Keratinocyte (primary cell): ENCODE measurements at regions not wholly inside any gene's neighbourhood (a gene's known extent, or its start where the extent isn't known, plus 50 kb on each side); places are given as distances from the start of the nearest gene placed in this dataset.

Source experiments
- DNase-seq: peaks from one replicate; pipeline ENCODE4 v3.0.0-alpha.2; 2011; ENCODE audit warnings: low read depth, missing footprints, low spot score
- FAIRE-seq: peaks from 2 replicates; lab custom pipeline; 2011; peaks lifted over from hg19 to GRCh38; lab: Jason Lieb, UNC
- H2AFZ ChIP-seq: 2 replicates; pipeline ENCODE4 v1.6.0; 2012; ENCODE audit warnings: low read length, control low read depth, inconsistent platforms; ENCODE audit not compliant: control insufficient read depth
- H3K27ac ChIP-seq: 2 replicates; pipeline ENCODE4 v1.5.1; 2011; ENCODE audit warnings: low read length; ENCODE audit not compliant: control insufficient read depth, insufficient read depth
- H3K27me3 ChIP-seq: 3 replicates; pipeline ENCODE4 v1.6.0; 2011; ENCODE audit warnings: low read length; ENCODE audit not compliant: control insufficient read depth, insufficient read depth; ENCODE audit errors: extremely low read depth
- H3K36me3 ChIP-seq, 2 experiments: 2 replicates in 1 of 2; 3 replicates in 1 of 2; pipeline ENCODE4 v1.5.1; 2011; ENCODE audit warnings: low read length in 2 of 2, mild to moderate bottlenecking in 1 of 2; ENCODE audit not compliant: control insufficient read depth in 2 of 2, insufficient read depth in 2 of 2; ENCODE audit errors: extremely low read depth in 1 of 2
- H3K4me1 ChIP-seq: 3 replicates; pipeline ENCODE4 v1.5.1; 2011; ENCODE audit warnings: low read length; ENCODE audit not compliant: control insufficient read depth, insufficient read depth; ENCODE audit errors: extremely low read depth
- H3K4me2 ChIP-seq: 3 replicates; pipeline ENCODE4 v1.6.0; 2011; ENCODE audit warnings: low read depth, low read length; ENCODE audit not compliant: control insufficient read depth, insufficient read depth; ENCODE audit errors: extremely low read depth
- H3K4me3 ChIP-seq, 3 experiments: fragments of 200-600 bp in 1 of 3; sonication (generic) in 1 of 3; 2 replicates in 2 of 3; 3 replicates in 1 of 3; pipeline ENCODE4 v1.5.1; 2011 to 2016; ENCODE audit warnings: low read length in 3 of 3, mild to moderate bottlenecking in 3 of 3, control low read depth in 2 of 3, inconsistent platforms in 1 of 3, low read depth in 1 of 3, mixed read lengths in 1 of 3, mixed run types in 1 of 3, moderate library complexity in 1 of 3; ENCODE audit not compliant: control insufficient read depth in 2 of 3, insufficient read depth in 2 of 3; ENCODE audit errors: extremely low read depth in 1 of 3
- H3K79me2 ChIP-seq: 2 replicates; pipeline ENCODE4 v1.6.0; 2012; ENCODE audit warnings: low read length; ENCODE audit not compliant: control insufficient read depth, insufficient read depth
- H3K9ac ChIP-seq: 3 replicates; pipeline ENCODE4 v1.6.0; 2011; ENCODE audit warnings: low read length; ENCODE audit not compliant: control insufficient read depth, insufficient read depth; ENCODE audit errors: extremely low read depth
- H3K9me1 ChIP-seq: 3 replicates; pipeline ENCODE4 v1.6.0; 2011; ENCODE audit warnings: low read length; ENCODE audit not compliant: control insufficient read depth, insufficient read depth; ENCODE audit errors: extremely low read depth
- H3K9me3 ChIP-seq: 2 replicates; pipeline ENCODE4 v1.5.1; 2012; ENCODE audit warnings: low read depth, low read length; ENCODE audit not compliant: control insufficient read depth
- H4K20me1 ChIP-seq: 3 replicates; pipeline ENCODE4 v1.6.0; 2011; ENCODE audit warnings: low read length; ENCODE audit not compliant: control insufficient read depth, insufficient read depth; ENCODE audit errors: extremely low read depth
- EZH2 ChIP-seq: IDR thresholded peaks from one replicate; pipeline ENCODE4 v1.6.1; 2012; ENCODE audit warnings: inconsistent platforms, mild to moderate bottlenecking, low read length, moderate library complexity
- dilution Hi-C: fragments of 300-500 bp; cut with MboI; formaldehyde crosslinking; loops from one replicate; pipeline ENCODE4 v1.7.0; 2020; ENCODE audit warnings: low sequenced_read_pairs; ENCODE audit not compliant: extremely low pct_ligation_motif_present
- TF ChIP-seq, protein P1 (sequence below), 3 experiments: IDR thresholded peaks in 1 of 3; conservative IDR thresholded peaks in 1 of 3; optimal IDR thresholded peaks in 1 of 3; 2 replicates in 2 of 3; 3 replicates in 1 of 3; pipeline versions ENCODE3 to v1.5.1; 2011; ENCODE audit warnings: low read length in 3 of 3, mild to moderate bottlenecking in 3 of 3, moderate library complexity in 2 of 3, control low read depth in 1 of 3, inconsistent platforms in 1 of 3; ENCODE audit not compliant: insufficient read depth in 2 of 3; ENCODE audit errors: extremely low read depth in 1 of 3

- Histone ChIP-seq H3K4me1 (peaks cover 10% of the 10 kb centered on the region), H4K20me1 (no peaks in the 10 kb centered on the region), H2AFZ (no peak overlapping the region), H3K9ac (no peak overlapping the region), H3K79me2 (no peaks in the 10 kb centered on the region), H3K27ac (no peak overlapping the region), H3K9me1 (no peaks in the 10 kb centered on the region), H3K27me3 (no peaks in the 10 kb centered on the region), H3K4me2 (no peak overlapping the region), H3K36me3 (no peaks in the 10 kb centered on the region), H3K4me3 (no peak overlapping the region), H3K9me3 (no peaks in the 10 kb centered on the region)
- no peak for TF ChIP-seq EZH2
- TF ChIP-seq, protein P1, sequence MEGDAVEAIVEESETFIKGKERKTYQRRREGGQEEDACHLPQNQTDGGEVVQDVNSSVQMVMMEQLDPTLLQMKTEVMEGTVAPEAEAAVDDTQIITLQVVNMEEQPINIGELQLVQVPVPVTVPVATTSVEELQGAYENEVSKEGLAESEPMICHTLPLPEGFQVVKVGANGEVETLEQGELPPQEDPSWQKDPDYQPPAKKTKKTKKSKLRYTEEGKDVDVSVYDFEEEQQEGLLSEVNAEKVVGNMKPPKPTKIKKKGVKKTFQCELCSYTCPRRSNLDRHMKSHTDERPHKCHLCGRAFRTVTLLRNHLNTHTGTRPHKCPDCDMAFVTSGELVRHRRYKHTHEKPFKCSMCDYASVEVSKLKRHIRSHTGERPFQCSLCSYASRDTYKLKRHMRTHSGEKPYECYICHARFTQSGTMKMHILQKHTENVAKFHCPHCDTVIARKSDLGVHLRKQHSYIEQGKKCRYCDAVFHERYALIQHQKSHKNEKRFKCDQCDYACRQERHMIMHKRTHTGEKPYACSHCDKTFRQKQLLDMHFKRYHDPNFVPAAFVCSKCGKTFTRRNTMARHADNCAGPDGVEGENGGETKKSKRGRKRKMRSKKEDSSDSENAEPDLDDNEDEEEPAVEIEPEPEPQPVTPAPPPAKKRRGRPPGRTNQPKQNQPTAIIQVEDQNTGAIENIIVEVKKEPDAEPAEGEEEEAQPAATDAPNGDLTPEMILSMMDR (optimal IDR thresholded peaks at IDR 0.05 in 1 of 3, IDR thresholded peaks at IDR 0.05 in 1 of 3, conservative IDR thresholded peaks at IDR 0.05 in 1 of 3; ENCODE audit: extremely low read depth in 1 of 3, insufficient read depth in 2 of 3, low read length in 3 of 3): no peak
- dilution Hi-C loops: no loop called here
- DNase-seq (no peak), FAIRE-seq (no peak)
These were observed 150.9 kb upstream of the EEA1 start for GRCh38 chr12:93079976-93080375.

DNA sequence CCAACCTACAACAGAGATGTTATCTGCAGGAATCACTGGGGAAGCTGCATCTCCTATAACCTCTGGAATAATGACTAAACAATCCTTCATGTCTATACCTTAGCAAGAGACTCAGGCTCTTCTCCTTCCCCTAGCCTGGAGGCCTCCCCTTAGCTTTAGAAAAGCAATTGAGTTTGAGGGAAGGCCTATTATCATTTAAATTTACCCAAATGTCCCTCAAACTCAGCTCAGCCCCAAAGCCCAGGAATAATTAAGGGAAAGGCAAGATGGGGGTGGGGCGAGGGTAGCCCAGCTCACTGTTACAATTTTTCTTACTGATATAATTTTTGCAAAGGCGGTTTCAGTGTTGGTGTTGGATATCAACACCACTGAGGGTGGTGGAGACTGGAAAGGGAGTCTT, 151.4 kb upstream of the EEA1 start:
- DNase-seq (no peak), FAIRE-seq (no peak)
- Histone ChIP-seq H3K4me1 (peaks cover 10% of the 10 kb centered on the region), H3K27ac (no peak overlapping the region), H3K4me2 (no peak overlapping the region), H2AFZ (no peak overlapping the region), H3K4me3 (no peak overlapping the region), H3K27me3 (no peaks in the 10 kb centered on the region), H3K9me1 (no peaks in the 10 kb centered on the region), H3K79me2 (no peaks in the 10 kb centered on the region), H3K9me3 (no peaks in the 10 kb centered on the region), H3K36me3 (no peaks in the 10 kb centered on the region), H4K20me1 (no peaks in the 10 kb centered on the region), H3K9ac (no peak overlapping the region)
- TF ChIP-seq, protein P1 (optimal IDR thresholded peaks at IDR 0.05 in 1 of 3, IDR thresholded peaks at IDR 0.05 in 1 of 3, conservative IDR thresholded peaks at IDR 0.05 in 1 of 3; ENCODE audit: extremely low read depth in 1 of 3, insufficient read depth in 2 of 3, low read length in 3 of 3): no peak
- TF ChIP-seq EZH2: no peak
- dilution Hi-C loops: no loop called here
